Fibroblast of villous mesenchyme (primary cell): ENCODE measurements at regions not wholly inside any gene's neighbourhood (a gene's known extent, or its start where the extent isn't known, plus 50 kb on each side); places are given as distances from the start of the nearest gene placed in this dataset.
"Not testable (repeated sequence)": the region's sequence is repeated elsewhere in the genome, so short reads cannot be mapped to it uniquely, and the experiment has no call there.

ENCODE experiments used
- DNase-seq: peaks from one replicate; pipeline ENCODE4 v3.0.0-alpha.2; 2010; ENCODE audit warnings: low read depth
- H3K4me3 ChIP-seq: 2 replicates; pipeline ENCODE4 v1.5.1; 2011; ENCODE audit warnings: low read depth, mild to moderate bottlenecking, low read length
- TF ChIP-seq, protein P1 (sequence below): IDR thresholded peaks from 2 replicates; pipeline ENCODE4 v1.5.1; 2012; ENCODE audit warnings: low read depth, mild to moderate bottlenecking, low read length; ENCODE audit not compliant: insufficient read depth

DNA sequence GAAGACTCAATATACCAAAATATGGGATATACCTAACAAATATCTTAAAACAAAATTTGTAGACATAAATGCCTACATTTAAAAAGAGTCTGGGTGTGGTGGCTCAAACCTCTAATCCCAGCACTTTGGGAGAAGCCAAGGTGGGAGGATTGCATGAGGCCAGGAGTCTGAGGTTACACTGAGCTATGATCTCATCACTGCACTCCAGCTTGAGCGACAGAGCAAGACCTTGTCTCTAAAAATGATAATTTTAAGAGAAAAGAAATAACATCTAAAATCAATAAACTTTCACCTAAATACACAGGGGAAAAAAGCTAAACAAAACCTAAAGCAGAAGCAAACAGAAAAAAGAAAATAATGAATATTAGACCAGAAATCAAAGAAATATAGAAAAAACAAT, 102.7 kb upstream of the PBX1 start:
- H3K4me3 ChIP-seq, result no peak overlapping the region
- no peak for DNase-seq
- TF ChIP-seq, protein P1, sequence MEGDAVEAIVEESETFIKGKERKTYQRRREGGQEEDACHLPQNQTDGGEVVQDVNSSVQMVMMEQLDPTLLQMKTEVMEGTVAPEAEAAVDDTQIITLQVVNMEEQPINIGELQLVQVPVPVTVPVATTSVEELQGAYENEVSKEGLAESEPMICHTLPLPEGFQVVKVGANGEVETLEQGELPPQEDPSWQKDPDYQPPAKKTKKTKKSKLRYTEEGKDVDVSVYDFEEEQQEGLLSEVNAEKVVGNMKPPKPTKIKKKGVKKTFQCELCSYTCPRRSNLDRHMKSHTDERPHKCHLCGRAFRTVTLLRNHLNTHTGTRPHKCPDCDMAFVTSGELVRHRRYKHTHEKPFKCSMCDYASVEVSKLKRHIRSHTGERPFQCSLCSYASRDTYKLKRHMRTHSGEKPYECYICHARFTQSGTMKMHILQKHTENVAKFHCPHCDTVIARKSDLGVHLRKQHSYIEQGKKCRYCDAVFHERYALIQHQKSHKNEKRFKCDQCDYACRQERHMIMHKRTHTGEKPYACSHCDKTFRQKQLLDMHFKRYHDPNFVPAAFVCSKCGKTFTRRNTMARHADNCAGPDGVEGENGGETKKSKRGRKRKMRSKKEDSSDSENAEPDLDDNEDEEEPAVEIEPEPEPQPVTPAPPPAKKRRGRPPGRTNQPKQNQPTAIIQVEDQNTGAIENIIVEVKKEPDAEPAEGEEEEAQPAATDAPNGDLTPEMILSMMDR, result no peak

- not testable (repeated sequence) for DNase-seq, H3K4me3 ChIP-seq
These were observed 99.8 kb upstream of the PBX1 start for GRCh38 chr1:164459176-164459575.

- no peak overlapping the region for H3K4me3 ChIP-seq
- TF ChIP-seq, protein P1, result no peak
- DNase-seq, result no peak
These were observed 93.0 kb upstream of the PBX1 start for GRCh38 chr1:164466001-164466421.

- no peak for DNase-seq
- TF ChIP-seq, protein P1, result no peak
- H3K4me3 ChIP-seq, result no peak overlapping the region
These were observed 92.6 kb upstream of the PBX1 start for GRCh38 chr1:164466429-164466828.

DNA sequence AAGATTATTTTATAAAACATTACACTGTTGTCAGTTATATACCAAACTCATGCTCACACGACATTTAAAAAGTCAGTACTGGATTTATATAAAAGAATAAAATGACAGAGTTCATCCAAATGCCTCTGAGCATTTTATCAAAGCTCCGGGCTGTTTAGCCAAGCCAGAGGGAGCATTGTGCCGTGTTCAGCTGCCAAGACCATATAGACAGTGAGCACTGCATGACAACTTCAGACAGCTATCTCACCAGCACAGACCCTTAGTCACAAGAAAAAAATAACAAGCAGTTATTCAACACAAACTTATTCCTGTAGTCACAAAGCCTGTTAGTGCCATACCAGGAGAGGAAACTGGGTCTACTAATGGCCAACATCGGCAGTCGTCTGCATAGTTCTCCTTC, 88.0 kb upstream of the PBX1 start:
- no peak overlapping the region for H3K4me3 ChIP-seq
- TF ChIP-seq, protein P1, result no peak
- DNase-seq, result no peak

DNA sequence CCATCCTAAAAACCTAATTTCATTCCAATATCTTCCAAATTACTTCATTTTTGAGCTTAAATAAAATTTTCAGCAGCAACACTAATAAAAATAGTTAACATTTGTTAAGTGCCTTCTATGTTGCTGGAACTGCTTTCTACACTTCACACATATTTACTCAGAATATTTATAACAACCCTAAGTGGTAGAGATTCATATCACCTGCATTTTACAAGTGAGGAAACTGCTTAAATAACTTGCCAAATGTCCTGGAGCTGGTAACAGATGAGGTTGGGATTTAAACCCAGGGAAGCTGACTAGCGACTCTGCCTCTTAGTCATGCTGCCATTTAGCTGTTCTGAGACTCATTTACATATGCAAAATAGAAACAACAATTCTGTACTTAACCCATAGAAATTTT, 86.1 kb upstream of the PBX1 start:
- no peak for DNase-seq
- H3K4me3 ChIP-seq, result no peak overlapping the region
- TF ChIP-seq, protein P1, result no peak

DNA sequence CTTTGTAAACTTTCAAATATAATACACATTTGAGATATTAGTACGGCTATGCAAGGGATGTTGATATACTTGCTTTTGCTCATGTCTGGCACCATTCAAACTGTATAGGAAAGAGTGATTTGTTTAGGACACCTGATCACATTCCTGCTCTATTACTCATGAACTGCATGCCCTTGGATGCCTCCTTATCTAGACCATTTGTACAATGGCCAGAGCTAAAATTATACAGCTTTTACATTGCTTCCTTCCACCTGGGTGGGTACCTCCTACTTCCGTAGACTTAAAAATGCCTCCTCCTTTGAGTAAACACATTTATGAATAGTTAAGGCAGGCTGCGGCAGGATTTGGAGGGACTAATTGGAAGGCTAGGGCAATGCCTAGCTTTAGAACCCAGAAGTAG, 85.4 kb upstream of the PBX1 start:
- H3K4me3 ChIP-seq, result no peak overlapping the region
- DNase-seq, result no peak
- TF ChIP-seq, protein P1, result no peak
